GM12873 (cell line): ENCODE measurements at regions not wholly inside any gene's neighbourhood (a gene's known extent, or its start where the extent isn't known, plus 50 kb on each side); places are given as distances from the start of the nearest gene placed in this dataset.

ENCODE experiments used
- CTCF ChIP-seq: IDR thresholded peaks from 2 replicates; pipeline ENCODE4 v1.5.1; 2012; ENCODE audit warnings: low read depth, mild to moderate bottlenecking, moderate library complexity, low read length, control low read depth; ENCODE audit not compliant: insufficient read depth; ENCODE audit errors: missing control alignments

- TF ChIP-seq CTCF = no peak
Observed at GRCh38 chr6:85396159-85396808, 53.6 kb upstream of the NT5E start.

- TF ChIP-seq CTCF = no peak
Observed at GRCh38 chr6:85395746-85396145, 54.1 kb upstream of the NT5E start.

GRCh38 chr6:85394853-85395538 is 54.9 kb upstream of the NT5E start:
- no peak for TF ChIP-seq CTCF

- no peak for TF ChIP-seq CTCF
Observed at GRCh38 chr6:85394199-85394598, 55.7 kb upstream of the NT5E start.

GRCh38 chr6:85392379-85392778 is 57.5 kb upstream of the NT5E start:
- TF ChIP-seq CTCF = no peak

GRCh38 chr6:85390775-85391174 is 59.1 kb upstream of the NT5E start:
- TF ChIP-seq CTCF = no peak

GRCh38 chr6:85390105-85390728 is 59.7 kb upstream of the NT5E start:
- TF ChIP-seq CTCF = no peak
